HG03135 (cell line): ENCODE measurements at regions not wholly inside any gene's neighbourhood (a gene's known extent, or its start where the extent isn't known, plus 50 kb on each side); places are given as distances from the start of the nearest gene placed in this dataset.
A peak's percentile ranks its signal among the peaks of the same experiment; 100 is the strongest.
"Not testable (repeated sequence)": the region's sequence is repeated elsewhere in the genome, so short reads cannot be mapped to it uniquely, and the experiment has no call there.

Source experiments
- ATAC-seq: cut with Tn5 transposase; IDR thresholded peaks from one replicate; pipeline ENCODE4 v1.9.1; 2021; ENCODE audit warnings: mild to moderate bottlenecking, moderate library complexity; ENCODE audit not compliant: unreplicated experiment

GRCh38 chr4:73671348-73671747, 51.1 kb upstream of the RASSF6 start:
- ATAC-seq, result not testable (repeated sequence)

- no peak for ATAC-seq
Observed at GRCh38 chr4:73673286-73673685, 53.0 kb upstream of the RASSF6 start.

- ATAC-seq, result no peak
Observed at GRCh38 chr4:73674451-73674919, 54.2 kb upstream of the RASSF6 start.

GRCh38 chr4:73675623-73676022, 55.4 kb upstream of the RASSF6 start:
- no peak for ATAC-seq

GRCh38 chr4:73676136-73676535, 55.9 kb upstream of the RASSF6 start:
- ATAC-seq, result no peak

GRCh38 chr4:73676861-73677323, 56.7 kb upstream of the RASSF6 start:
- peak; percentile 81 for ATAC-seq

- ATAC-seq, result no peak
Observed at GRCh38 chr4:73679836-73680235, 59.6 kb upstream of the RASSF6 start.

GRCh38 chr4:73681776-73682175, 58.6 kb upstream of the CXCL8 start:
- ATAC-seq, result no peak

GRCh38 chr4:73682508-73682907, 57.9 kb upstream of the CXCL8 start:
- ATAC-seq, result no peak

- no peak for ATAC-seq
Observed at GRCh38 chr4:73683033-73683432, 57.3 kb upstream of the CXCL8 start.

- no peak for ATAC-seq
Observed at GRCh38 chr4:73683456-73683855, 56.9 kb upstream of the CXCL8 start.

- no peak for ATAC-seq
Observed at GRCh38 chr4:73684097-73684496, 56.3 kb upstream of the CXCL8 start.

- ATAC-seq, result no peak
Observed at GRCh38 chr4:73685052-73685451, 55.3 kb upstream of the CXCL8 start.

- ATAC-seq, result no peak
Observed at GRCh38 chr4:73687421-73687820, 52.9 kb upstream of the CXCL8 start.

- no peak for ATAC-seq
Observed at GRCh38 chr4:73690051-73690738, 50.2 kb upstream of the CXCL8 start.
